PC-9 (cell line): ENCODE measurements at regions not wholly inside any gene's neighbourhood (a gene's known extent, or its start where the extent isn't known, plus 50 kb on each side); places are given as distances from the start of the nearest gene placed in this dataset.

Source experiments
- BruUV-seq: library from RNA; stranded (reverse); fragments of 400-500 nt; replicated peaks from 2 replicates; lab custom pipeline; 2021; lab: Mats Ljungman, UMichigan
- CTCF ChIA-PET: fragments of 300-600 bp; sonication (Branson Sonifier 250); formaldehyde crosslinking; loops from one replicate; lab custom pipeline; 2022; ENCODE audit warnings: antibody characterized with exemption; lab: Charles Lee
- POLR2A ChIA-PET: fragments of 300-600 bp; sonication (Branson Sonifier 250); formaldehyde crosslinking; loops from one replicate; lab custom pipeline; 2022; ENCODE audit warnings: antibody characterized with exemption; ENCODE audit not compliant: unreplicated experiment; lab: Charles Lee
- DNase-seq, 2 experiments: peaks; one replicate each; pipeline versions ENCODE4 v3.0.0 to v3.0.0-alpha.2; 2015 to 2022; ENCODE audit warnings: mixed read lengths in 1 of 2
- H2AFZ ChIP-seq: fragments of 200-600 bp; sonication (generic); 2 replicates; pipeline ENCODE4 v1.8.1; 2017; ENCODE audit warnings: antibody characterized with exemption
- H3F3A ChIP-seq: fragments of 200-600 bp; sonication (generic); 2 replicates; pipeline ENCODE4 v1.8.1; 2017; ENCODE audit warnings: antibody characterized with exemption, mild to moderate bottlenecking, low read depth; ENCODE audit not compliant: insufficient read depth
- H3K27ac ChIP-seq: fragments of 200-600 bp; sonication (generic); 2 replicates; pipeline ENCODE4 v1.6.1; 2016; ENCODE audit warnings: mixed run types
- H3K27me3 ChIP-seq: fragments of 200-600 bp; sonication (generic); 2 replicates; pipeline ENCODE4 v1.6.1; 2016; ENCODE audit warnings: low read depth, mixed run types; ENCODE audit not compliant: insufficient read depth
- H3K36me3 ChIP-seq: fragments of 200-600 bp; sonication (generic); 2 replicates; pipeline ENCODE4 v1.6.1; 2016; ENCODE audit warnings: low read depth, mixed run types
- H3K4me1 ChIP-seq: fragments of 200-600 bp; sonication (generic); replicated peaks from 2 replicates; pipeline ENCODE4 v1.6.1; 2016; ENCODE audit warnings: mixed run types; ENCODE audit not compliant: insufficient read depth
- H3K4me2 ChIP-seq: fragments of 200-600 bp; sonication (generic); 2 replicates; pipeline ENCODE4 v1.6.1; 2017; ENCODE audit warnings: mixed run types
- H3K4me3 ChIP-seq: fragments of 200-600 bp; sonication (generic); 2 replicates; pipeline ENCODE4 v1.6.1; 2016; ENCODE audit warnings: mixed run types
- H3K79me2 ChIP-seq: fragments of 200-600 bp; sonication (generic); 2 replicates; pipeline ENCODE4 v1.6.1; 2017; ENCODE audit warnings: low read depth, mixed run types
- H3K9me2 ChIP-seq: fragments of 200-600 bp; sonication (generic); 2 replicates; pipeline ENCODE4 v1.8.1; 2017; ENCODE audit warnings: mild to moderate bottlenecking; ENCODE audit not compliant: insufficient read depth
- H3K9me3 ChIP-seq: fragments of 200-600 bp; sonication (generic); 2 replicates; pipeline ENCODE4 v1.8.1; 2016; ENCODE audit warnings: low read depth; ENCODE audit not compliant: insufficient read depth
- H4K20me1 ChIP-seq: fragments of 200-600 bp; sonication (generic); 2 replicates; pipeline ENCODE4 v1.8.1; 2017; ENCODE audit not compliant: insufficient read depth
- CTCF ChIP-seq: fragments of 200-600 bp; sonication (generic); conservative IDR thresholded peaks from 2 replicates; pipeline ENCODE4 v1.6.1; 2017; ENCODE audit warnings: mixed run types, antibody characterized with exemption, mild to moderate bottlenecking, moderate library complexity
- EZH2 ChIP-seq: fragments of 200-600 bp; sonication (generic); IDR thresholded peaks from 2 replicates; pipeline ENCODE4 v1.8.0; 2017; ENCODE audit warnings: antibody characterized with exemption, low read depth
- intact Hi-C: fragments of 100-400 bp; cut with micrococcal nuclease; formaldehyde crosslinking; loops from one replicate; pipeline ENCODE4 v1.10.0; 2022; ENCODE audit not compliant: unreplicated experiment

- Histone ChIP-seq H3K36me3 (no peaks in the 10 kb centered on the region), H3K27me3 (no peaks in the 10 kb centered on the region), H2AFZ (no peak overlapping the region), H3K4me1 (peaks cover 10% of the 10 kb centered on the region), H3K79me2 (no peaks in the 10 kb centered on the region), H3K9me2 (no peaks in the 10 kb centered on the region), H3F3A (peaks cover 20% of the 10 kb centered on the region; the same call in 1 of the 2 replicates), H3K4me3 (no peak overlapping the region), H3K4me2 (no peak overlapping the region), H3K27ac (no peak overlapping the region), H4K20me1 (no peaks in the 10 kb centered on the region), H3K9me3 (peaks cover 23% of the 10 kb centered on the region)
- POLR2A ChIA-PET = no interaction called here
- BruUV-seq = no TSS peak
- CTCF ChIA-PET = no interaction called here
- intact Hi-C loops = no loop called here
- TF ChIP-seq EZH2 = no peak
- TF ChIP-seq CTCF = no peak
- DNase-seq = no peak
Measured at GRCh38 chr4:116015062-116015461, 901.6 kb upstream of the NDST4 start.

GRCh38 chr4:116010923-116011322, 897.5 kb upstream of the NDST4 start:
- ChIA-PET CTCF (no interaction called here), POLR2A (no interaction called here)
- BruUV-seq = no TSS peak

GRCh38 chr4:116005806-116006088, 892.3 kb upstream of the NDST4 start:
- H3F3A ChIP-seq = no peaks in the 10 kb centered on the region
- H3K27ac ChIP-seq = 0 out of 2 replicates have a peak overlapping the region, but pooled peaks have one; percentile 5
- BruUV-seq = no TSS peak
- ChIA-PET POLR2A (no interaction called here), CTCF (interaction anchor here (0.7 kb wide), 1 partner anchor 1974 kb away, joined by 5 read pairs; no protein-coding TSS in a partner anchor)
- H2AFZ ChIP-seq = no peak overlapping the region
- H3K4me3 ChIP-seq = no peak overlapping the region
- H3K9me2 ChIP-seq = no peaks in the 10 kb centered on the region
- H4K20me1 ChIP-seq = no peaks in the 10 kb centered on the region
- H3K4me1 ChIP-seq = no peaks in the 10 kb centered on the region
- no peaks in the 10 kb centered on the region for H3K79me2 ChIP-seq
- DNase-seq = no peak
- H3K4me2 ChIP-seq = no peak overlapping the region
- no peaks in the 10 kb centered on the region for H3K36me3 ChIP-seq
- intact Hi-C loops = no loop called here
- no peak for TF ChIP-seq EZH2
- TF ChIP-seq CTCF = no peak
- H3K27me3 ChIP-seq = no peaks in the 10 kb centered on the region
- H3K9me3 ChIP-seq = no peaks in the 10 kb centered on the region

More at GRCh38 chr4:116010923-116011322, 897.5 kb upstream of the NDST4 start:
- no peaks in the 10 kb centered on the region for H3K36me3 ChIP-seq
- H3K4me2 ChIP-seq = no peak overlapping the region
- no peaks in the 10 kb centered on the region for H3K9me2 ChIP-seq
- intact Hi-C loops = no loop called here
- H3K4me3 ChIP-seq = no peak overlapping the region
- H3K4me1 ChIP-seq = no peaks in the 10 kb centered on the region
- no peaks in the 10 kb centered on the region for H4K20me1 ChIP-seq
- H3K27me3 ChIP-seq = no peaks in the 10 kb centered on the region
- no peak for DNase-seq
- H3F3A ChIP-seq = peaks cover 9% of the 10 kb centered on the region; the same call in 1 of the 2 replicates
- H3K9me3 ChIP-seq = peaks cover 23% of the 10 kb centered on the region
- no peaks in the 10 kb centered on the region for H3K79me2 ChIP-seq
- H3K27ac ChIP-seq = no peak overlapping the region
- no peak for TF ChIP-seq EZH2
- TF ChIP-seq CTCF = no peak
- H2AFZ ChIP-seq = no peak overlapping the region
